ENCODE measurements at regions not wholly inside any gene's neighbourhood (a gene's known extent, or its start where the extent isn't known, plus 50 kb on each side); places are given as distances from the start of the nearest gene placed in this dataset.

DNA sequence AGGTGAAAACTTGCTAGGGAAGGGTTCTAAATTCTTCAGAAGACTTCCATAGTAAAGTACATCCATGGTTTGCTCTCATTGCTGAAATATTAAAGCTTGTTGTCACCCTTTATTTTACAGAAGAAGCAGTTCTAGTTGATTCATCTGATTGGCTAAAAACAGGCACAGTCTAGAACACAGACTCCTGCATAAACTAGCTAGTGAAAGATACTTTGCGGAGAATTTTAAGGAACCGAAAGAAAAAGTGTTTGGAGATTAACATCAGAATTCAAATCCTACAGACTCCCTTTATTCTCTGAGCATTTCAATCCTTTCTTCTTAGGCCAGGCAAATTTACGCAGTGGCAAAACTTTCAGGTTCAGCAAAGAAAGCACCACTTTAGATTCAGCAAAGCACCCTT lies 1076.5 kb upstream of the ZEB2 start:
- TF ChIP-seq, protein P1, sequence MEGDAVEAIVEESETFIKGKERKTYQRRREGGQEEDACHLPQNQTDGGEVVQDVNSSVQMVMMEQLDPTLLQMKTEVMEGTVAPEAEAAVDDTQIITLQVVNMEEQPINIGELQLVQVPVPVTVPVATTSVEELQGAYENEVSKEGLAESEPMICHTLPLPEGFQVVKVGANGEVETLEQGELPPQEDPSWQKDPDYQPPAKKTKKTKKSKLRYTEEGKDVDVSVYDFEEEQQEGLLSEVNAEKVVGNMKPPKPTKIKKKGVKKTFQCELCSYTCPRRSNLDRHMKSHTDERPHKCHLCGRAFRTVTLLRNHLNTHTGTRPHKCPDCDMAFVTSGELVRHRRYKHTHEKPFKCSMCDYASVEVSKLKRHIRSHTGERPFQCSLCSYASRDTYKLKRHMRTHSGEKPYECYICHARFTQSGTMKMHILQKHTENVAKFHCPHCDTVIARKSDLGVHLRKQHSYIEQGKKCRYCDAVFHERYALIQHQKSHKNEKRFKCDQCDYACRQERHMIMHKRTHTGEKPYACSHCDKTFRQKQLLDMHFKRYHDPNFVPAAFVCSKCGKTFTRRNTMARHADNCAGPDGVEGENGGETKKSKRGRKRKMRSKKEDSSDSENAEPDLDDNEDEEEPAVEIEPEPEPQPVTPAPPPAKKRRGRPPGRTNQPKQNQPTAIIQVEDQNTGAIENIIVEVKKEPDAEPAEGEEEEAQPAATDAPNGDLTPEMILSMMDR (IDR thresholded peaks at IDR 0.05) = no peak
- TF ChIP-seq POLR2A (IDR thresholded peaks at IDR 0.05) = no peak
